Peyer's patch (tissue), 4 donors: ENCODE measurements at regions not wholly inside any gene's neighbourhood (a gene's known extent, or its start where the extent isn't known, plus 50 kb on each side); places are given as distances from the start of the nearest gene placed in this dataset.

ENCODE experiments used
- POLR2A ChIP-seq, 2 donors: fragments of 450-650 bp; IDR thresholded peaks; one replicate each; pipeline ENCODE4 v1.5.1; 2017; ENCODE audit warnings: antibody characterized with exemption in 2 of 2, mild to moderate bottlenecking in 2 of 2, moderate library complexity in 2 of 2
- TF ChIP-seq, protein P1 (sequence below), 6 experiments: fragments of 450-650 bp in 4 of 6; fragments of 200-600 bp in 2 of 6; sonication (generic) in 1 of 6; IDR thresholded peaks; one replicate each; pipeline ENCODE4 v1.5.1; 2017 to 2019; ENCODE audit warnings: antibody characterized with exemption in 6 of 6, mild to moderate bottlenecking in 3 of 6, moderate library complexity in 1 of 6

DNA sequence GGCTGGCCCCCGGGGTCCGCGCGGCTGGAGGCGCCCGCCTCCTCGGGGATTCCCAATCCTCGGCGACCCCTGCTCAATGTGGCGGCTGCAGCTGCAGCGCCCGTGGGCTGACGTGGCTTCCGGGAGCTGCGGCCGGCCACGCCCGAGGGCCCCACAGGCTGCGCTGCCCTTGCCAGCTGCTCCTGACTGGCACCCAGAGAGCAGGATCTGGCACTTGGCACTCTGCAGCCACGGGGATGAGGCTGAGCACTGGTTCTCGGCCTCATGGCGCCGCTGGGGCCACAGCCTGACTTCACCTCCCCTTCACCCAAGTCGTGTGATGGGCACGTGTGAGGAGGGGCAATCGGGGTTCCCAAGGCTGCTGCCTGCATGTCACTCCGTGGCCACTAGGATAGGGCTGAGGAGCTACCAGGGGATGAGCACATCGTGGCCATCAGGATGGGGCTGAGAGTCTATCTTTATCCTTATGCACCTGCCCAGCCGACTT lies 267.8 kb upstream of the FRG2C start:
- TF ChIP-seq, protein P1, sequence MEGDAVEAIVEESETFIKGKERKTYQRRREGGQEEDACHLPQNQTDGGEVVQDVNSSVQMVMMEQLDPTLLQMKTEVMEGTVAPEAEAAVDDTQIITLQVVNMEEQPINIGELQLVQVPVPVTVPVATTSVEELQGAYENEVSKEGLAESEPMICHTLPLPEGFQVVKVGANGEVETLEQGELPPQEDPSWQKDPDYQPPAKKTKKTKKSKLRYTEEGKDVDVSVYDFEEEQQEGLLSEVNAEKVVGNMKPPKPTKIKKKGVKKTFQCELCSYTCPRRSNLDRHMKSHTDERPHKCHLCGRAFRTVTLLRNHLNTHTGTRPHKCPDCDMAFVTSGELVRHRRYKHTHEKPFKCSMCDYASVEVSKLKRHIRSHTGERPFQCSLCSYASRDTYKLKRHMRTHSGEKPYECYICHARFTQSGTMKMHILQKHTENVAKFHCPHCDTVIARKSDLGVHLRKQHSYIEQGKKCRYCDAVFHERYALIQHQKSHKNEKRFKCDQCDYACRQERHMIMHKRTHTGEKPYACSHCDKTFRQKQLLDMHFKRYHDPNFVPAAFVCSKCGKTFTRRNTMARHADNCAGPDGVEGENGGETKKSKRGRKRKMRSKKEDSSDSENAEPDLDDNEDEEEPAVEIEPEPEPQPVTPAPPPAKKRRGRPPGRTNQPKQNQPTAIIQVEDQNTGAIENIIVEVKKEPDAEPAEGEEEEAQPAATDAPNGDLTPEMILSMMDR (IDR thresholded peaks at IDR 0.05): no peak
- no peak for TF ChIP-seq POLR2A (IDR thresholded peaks at IDR 0.05)
